GM10266 (cell line): ENCODE measurements at regions not wholly inside any gene's neighbourhood (a gene's known extent, or its start where the extent isn't known, plus 50 kb on each side); places are given as distances from the start of the nearest gene placed in this dataset.

ENCODE experiments used
- DNase-seq: peaks from one replicate; pipeline ENCODE4 v3.0.0; 2012; ENCODE audit errors: extremely low spot score
- CTCF ChIP-seq: IDR thresholded peaks from 2 replicates; pipeline ENCODE4 v1.5.1; 2012; ENCODE audit warnings: mild to moderate bottlenecking, low read depth; ENCODE audit not compliant: control insufficient read depth, insufficient read depth; ENCODE audit errors: missing control alignments

- TF ChIP-seq CTCF, result no peak
Observed at GRCh38 chr19:31974941-31975340, 370.5 kb upstream of the ZNF507 start.

GRCh38 chr19:31975461-31975860, 369.9 kb upstream of the ZNF507 start:
- no peak for TF ChIP-seq CTCF
- DNase-seq, result no peak

More at GRCh38 chr19:31974941-31975340, 370.5 kb upstream of the ZNF507 start:
- DNase-seq, result no peak

GRCh38 chr19:31976775-31977536, 368.5 kb upstream of the ZNF507 start:
- no peak for TF ChIP-seq CTCF
- DNase-seq, result no peak

- DNase-seq, result no peak
- TF ChIP-seq CTCF, result no peak
Observed at GRCh38 chr19:31979362-31979761, 366.0 kb upstream of the ZNF507 start.

GRCh38 chr19:31979949-31980670, 365.3 kb upstream of the ZNF507 start:
- DNase-seq, result no peak

GRCh38 chr19:31980796-31981195, 364.6 kb upstream of the ZNF507 start:
- no peak for TF ChIP-seq CTCF
- DNase-seq, result no peak

More at GRCh38 chr19:31979949-31980670, 365.3 kb upstream of the ZNF507 start:
- no peak for TF ChIP-seq CTCF

GRCh38 chr19:31981545-31981944, 363.9 kb upstream of the ZNF507 start:
- no peak for DNase-seq
- no peak for TF ChIP-seq CTCF
